ENCODE measurements at regions not wholly inside any gene's neighbourhood (a gene's known extent, or its start where the extent isn't known, plus 50 kb on each side); places are given as distances from the start of the nearest gene placed in this dataset.

GRCh38 chr12:25744313-25744712, 191.2 kb upstream of the LMNTD1 start:
- TF ChIP-seq, protein P1, sequence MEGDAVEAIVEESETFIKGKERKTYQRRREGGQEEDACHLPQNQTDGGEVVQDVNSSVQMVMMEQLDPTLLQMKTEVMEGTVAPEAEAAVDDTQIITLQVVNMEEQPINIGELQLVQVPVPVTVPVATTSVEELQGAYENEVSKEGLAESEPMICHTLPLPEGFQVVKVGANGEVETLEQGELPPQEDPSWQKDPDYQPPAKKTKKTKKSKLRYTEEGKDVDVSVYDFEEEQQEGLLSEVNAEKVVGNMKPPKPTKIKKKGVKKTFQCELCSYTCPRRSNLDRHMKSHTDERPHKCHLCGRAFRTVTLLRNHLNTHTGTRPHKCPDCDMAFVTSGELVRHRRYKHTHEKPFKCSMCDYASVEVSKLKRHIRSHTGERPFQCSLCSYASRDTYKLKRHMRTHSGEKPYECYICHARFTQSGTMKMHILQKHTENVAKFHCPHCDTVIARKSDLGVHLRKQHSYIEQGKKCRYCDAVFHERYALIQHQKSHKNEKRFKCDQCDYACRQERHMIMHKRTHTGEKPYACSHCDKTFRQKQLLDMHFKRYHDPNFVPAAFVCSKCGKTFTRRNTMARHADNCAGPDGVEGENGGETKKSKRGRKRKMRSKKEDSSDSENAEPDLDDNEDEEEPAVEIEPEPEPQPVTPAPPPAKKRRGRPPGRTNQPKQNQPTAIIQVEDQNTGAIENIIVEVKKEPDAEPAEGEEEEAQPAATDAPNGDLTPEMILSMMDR (IDR thresholded peaks at IDR 0.05; ENCODE audit: low read length) = no peak
- TF ChIP-seq EZH2phosphoT487 (IDR thresholded peaks at IDR 0.05; ENCODE audit: low read length) = no peak
- no peak for TF ChIP-seq EZH2 (optimal IDR thresholded peaks at IDR 0.05; ENCODE audit: low read depth, low read length)

All from MM.1S (cell line).